Activated T-helper 2 cell treated with anti-CD3 and anti-CD28 coated beads, Interferon-gamma antibody, Interleukin-2, Interleukin-4, amounts not matched to agents 10 μg/mL and 5 μg/mL and 100 μg/mL, durations not matched to agents 14 hours and 24 hours and 36 hours (primary cell): ENCODE measurements at regions not wholly inside any gene's neighbourhood (a gene's known extent, or its start where the extent isn't known, plus 50 kb on each side); places are given as distances from the start of the nearest gene placed in this dataset.

Source experiments
- DNase-seq: peaks from one replicate; pipeline ENCODE4 v3.0.0; 2021; ENCODE audit warnings: low spot score
- H3K27ac Mint-ChIP-seq: one replicate; pipeline ENCODE4 v1.8.0; 2021; ENCODE audit warnings: mixed read lengths
- H3K27me3 Mint-ChIP-seq: one replicate; pipeline ENCODE4 v1.8.0; 2021; ENCODE audit warnings: low read depth, mixed read lengths
- H3K36me3 Mint-ChIP-seq: one replicate; pipeline ENCODE4 v1.8.0; 2021; ENCODE audit warnings: low read depth, mixed read lengths
- H3K4me1 Mint-ChIP-seq: one replicate; pipeline ENCODE4 v1.8.0; 2021; ENCODE audit warnings: low read depth, mixed read lengths
- H3K4me3 Mint-ChIP-seq: one replicate; pipeline ENCODE4 v1.8.0; 2021; ENCODE audit warnings: low read depth, mild to moderate bottlenecking, moderate library complexity, mixed read lengths
- H3K9me3 Mint-ChIP-seq: one replicate; pipeline ENCODE4 v1.8.0; 2021; ENCODE audit warnings: mixed read lengths
- intact Hi-C: fragments of 100-400 bp; cut with micrococcal nuclease; formaldehyde crosslinking; loops from one replicate; pipeline ENCODE4 v1.15.1; 2023

DNA sequence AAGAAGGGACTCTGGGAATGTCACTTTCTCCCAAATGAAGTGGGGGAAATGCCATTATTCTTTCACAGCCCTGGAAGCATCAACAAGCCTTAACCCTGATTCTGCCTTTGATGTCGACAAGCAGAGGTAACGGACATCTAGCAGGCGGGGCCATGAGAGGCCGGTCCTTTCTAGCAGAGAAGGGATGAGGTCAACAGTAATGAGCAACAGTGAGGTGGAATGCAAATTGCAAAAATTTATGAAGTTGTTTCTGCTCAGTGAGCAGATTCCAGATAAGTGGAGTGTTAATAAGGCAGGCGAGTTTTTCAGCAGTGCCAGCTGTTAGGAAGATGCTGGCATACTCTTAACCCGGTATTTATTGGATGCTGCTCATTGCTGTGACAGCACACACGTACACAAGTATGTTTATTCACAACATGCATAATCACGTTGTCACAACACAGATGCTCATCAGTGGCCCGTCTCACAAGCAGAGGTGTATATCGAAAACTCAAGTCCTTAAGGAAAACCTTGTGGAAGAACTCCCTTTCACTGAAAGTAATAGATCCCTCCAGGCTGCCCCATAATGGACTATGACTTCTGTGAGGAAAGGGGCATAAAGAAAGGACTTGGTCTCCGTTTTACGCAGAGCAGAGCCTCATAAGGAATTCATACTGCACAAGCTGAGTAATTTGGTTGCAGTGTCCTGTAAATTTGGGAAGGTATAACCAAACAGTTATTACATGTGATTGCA lies 329.0 kb downstream of the IGSF11 start:
- Mint-ChIP-seq H3K4me1 (no peaks in the 10 kb centered on the region), H3K27me3 (no peaks in the 10 kb centered on the region), H3K4me3 (no peak overlapping the region), H3K27ac (no peak overlapping the region), H3K9me3 (no peaks in the 10 kb centered on the region), H3K36me3 (no peaks in the 10 kb centered on the region)
- no peak for DNase-seq
- intact Hi-C loops, result no loop called here

DNA sequence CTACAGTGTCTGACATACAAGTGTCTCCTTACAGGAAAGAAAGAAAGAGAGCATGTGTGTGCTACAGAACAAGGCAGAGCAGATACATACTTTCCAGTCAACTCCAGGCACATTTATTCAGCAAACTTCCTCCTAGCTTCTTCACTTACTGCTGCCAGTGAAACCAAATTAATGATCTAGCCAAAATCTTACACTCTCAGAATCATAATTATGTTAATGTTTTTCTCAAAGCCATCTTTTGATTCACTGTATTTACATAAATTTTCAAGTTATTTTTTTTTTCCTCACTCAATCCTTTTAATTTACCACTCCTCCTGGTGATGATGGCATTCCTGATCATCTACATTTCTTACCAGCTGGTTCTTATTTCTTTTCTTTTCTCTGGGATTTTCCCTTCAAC lies 326.7 kb downstream of the IGSF11 start:
- intact Hi-C loops, result no loop called here
- DNase-seq, result no peak
- Mint-ChIP-seq H3K9me3 (no peaks in the 10 kb centered on the region), H3K27ac (no peak overlapping the region), H3K36me3 (no peaks in the 10 kb centered on the region), H3K27me3 (no peaks in the 10 kb centered on the region), H3K4me3 (no peak overlapping the region), H3K4me1 (no peaks in the 10 kb centered on the region)

DNA sequence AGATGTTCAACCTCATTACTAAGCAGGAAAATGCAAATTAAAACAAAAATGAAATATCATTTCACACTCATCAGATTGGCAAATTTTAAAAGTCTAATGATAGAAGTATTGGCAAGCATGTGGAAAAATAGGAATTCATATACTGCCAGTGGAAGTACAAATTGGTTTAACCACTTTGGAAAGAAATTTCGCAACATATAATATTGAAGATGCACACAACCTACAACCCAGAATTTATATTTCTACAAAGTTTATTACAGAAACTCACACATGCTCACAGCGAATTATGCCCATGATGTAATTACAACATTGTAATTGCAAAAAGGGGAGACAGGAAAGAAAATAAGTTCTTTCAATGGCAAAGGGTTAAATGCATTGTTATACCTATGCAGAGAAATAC lies 324.1 kb downstream of the IGSF11 start:
- Mint-ChIP-seq H3K36me3 (no peaks in the 10 kb centered on the region), H3K9me3 (no peaks in the 10 kb centered on the region), H3K4me3 (no peak overlapping the region), H3K27ac (no peak overlapping the region), H3K4me1 (no peaks in the 10 kb centered on the region), H3K27me3 (no peaks in the 10 kb centered on the region)
- intact Hi-C loops, result no loop called here
- no peak for DNase-seq

DNA sequence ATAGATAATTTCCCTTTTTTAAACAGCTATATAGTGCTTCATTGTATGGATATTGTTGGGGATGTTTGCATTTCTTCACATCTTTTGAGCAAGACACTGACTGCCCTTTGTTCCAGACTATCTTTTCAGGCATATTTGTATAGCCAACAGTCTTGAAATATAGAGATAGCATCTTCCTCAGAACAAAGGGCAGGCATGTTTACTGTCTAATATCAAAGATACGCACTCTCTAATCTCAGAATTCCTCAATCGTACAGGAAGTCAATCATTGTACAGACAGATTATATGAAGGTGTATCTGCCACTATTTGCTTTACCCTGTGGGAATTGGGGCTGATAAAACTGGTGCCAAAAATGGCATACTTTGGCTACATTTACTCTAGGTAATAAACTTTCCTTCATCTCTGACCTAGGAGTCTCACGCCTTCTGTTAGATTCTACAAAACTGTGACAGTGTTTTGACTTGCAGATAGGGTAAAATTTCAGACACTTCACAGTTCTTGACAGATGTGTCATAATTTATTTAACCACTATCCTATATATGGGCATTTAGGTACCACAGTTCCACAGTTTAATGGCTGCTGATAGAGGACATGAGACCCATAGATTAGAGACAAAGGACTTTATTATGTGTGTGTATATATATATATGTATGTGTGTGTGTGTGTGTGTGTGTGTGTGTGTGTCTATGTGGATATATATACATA lies 321.0 kb downstream of the IGSF11 start:
- no peak overlapping the region for H3K27ac Mint-ChIP-seq
- no peaks in the 10 kb centered on the region for H3K27me3 Mint-ChIP-seq
- no peaks in the 10 kb centered on the region for H3K36me3 Mint-ChIP-seq
- H3K9me3 Mint-ChIP-seq, result no peaks in the 10 kb centered on the region
- H3K4me3 Mint-ChIP-seq, result no peak overlapping the region
- intact Hi-C loops, result no loop called here
- no peak for DNase-seq
- H3K4me1 Mint-ChIP-seq, result no peaks in the 10 kb centered on the region

DNA sequence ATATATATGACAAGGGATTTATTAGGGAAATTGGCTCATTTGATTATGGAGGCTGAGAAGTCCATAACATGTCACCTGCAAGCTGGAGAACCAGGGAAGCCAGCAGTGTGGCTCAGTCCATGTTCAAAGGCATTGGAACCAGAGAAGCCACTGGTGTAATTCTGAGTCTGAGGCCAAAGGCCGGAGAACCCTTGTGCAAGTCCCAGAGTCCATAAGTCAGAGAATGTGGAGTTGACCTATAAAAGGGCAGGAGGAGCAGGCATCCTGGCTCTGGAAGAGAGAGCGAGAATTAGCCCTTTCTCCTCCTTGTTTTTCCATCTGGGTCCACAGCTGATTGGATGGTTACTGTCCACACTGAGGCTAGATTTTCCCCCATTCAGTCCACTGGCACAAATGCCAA lies 319.8 kb downstream of the IGSF11 start:
- Mint-ChIP-seq H3K4me3 (no peak overlapping the region), H3K9me3 (peaks cover 7% of the 10 kb centered on the region), H3K27me3 (no peaks in the 10 kb centered on the region), H3K36me3 (no peaks in the 10 kb centered on the region), H3K27ac (no peak overlapping the region), H3K4me1 (no peaks in the 10 kb centered on the region)
- intact Hi-C loops, result no loop called here
- DNase-seq, result no peak

DNA sequence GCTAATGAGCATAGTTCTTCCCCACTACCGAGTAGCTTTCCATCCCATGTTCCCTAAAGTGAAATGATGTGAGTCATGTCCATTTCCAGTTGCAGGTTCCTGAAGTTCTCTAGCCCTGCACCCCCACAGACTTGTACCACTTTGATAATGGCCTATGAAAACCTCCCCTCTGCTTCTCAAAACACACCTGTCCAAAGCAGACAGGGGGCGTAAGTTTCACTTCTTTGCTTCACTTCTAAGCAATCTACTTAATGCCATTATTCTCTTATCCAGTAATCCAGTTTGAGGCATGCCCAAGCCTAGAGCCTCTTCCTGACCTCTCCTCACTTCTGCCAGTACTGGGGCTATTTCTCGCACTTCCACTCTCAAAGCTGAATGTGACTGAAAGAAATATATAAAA lies 305.1 kb downstream of the IGSF11 start:
- DNase-seq, result no peak
- Mint-ChIP-seq H3K9me3 (no peaks in the 10 kb centered on the region), H3K4me1 (no peaks in the 10 kb centered on the region), H3K4me3 (no peak overlapping the region), H3K36me3 (no peaks in the 10 kb centered on the region), H3K27me3 (no peaks in the 10 kb centered on the region), H3K27ac (no peak overlapping the region)
- intact Hi-C loops, result no loop called here

DNA sequence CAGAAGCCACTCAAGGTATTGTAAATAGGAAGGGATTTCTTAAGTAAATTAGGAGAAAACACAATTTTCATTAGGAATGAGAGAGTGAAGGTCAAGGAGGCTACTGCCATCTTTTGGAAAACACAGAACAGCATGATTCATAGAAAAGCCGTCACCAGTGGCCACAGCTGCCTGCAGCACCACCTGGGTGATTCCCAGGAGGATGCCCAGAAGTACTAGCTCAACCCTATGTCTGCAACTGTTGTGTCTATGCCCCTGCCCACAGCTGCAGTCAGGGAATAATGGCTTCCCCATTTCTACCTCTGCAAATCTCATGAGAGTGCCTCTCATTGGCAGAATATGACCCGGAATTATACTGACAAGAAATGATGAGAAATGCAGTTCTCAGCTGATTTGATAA lies 300.0 kb downstream of the IGSF11 start:
- H3K27me3 Mint-ChIP-seq, result no peaks in the 10 kb centered on the region
- no peak for DNase-seq
- H3K9me3 Mint-ChIP-seq, result peaks cover 4% of the 10 kb centered on the region
- no peaks in the 10 kb centered on the region for H3K4me1 Mint-ChIP-seq
- no peak overlapping the region for H3K4me3 Mint-ChIP-seq
- intact Hi-C loops, result no loop called here
- H3K36me3 Mint-ChIP-seq, result no peaks in the 10 kb centered on the region
- H3K27ac Mint-ChIP-seq, result no peak overlapping the region

DNA sequence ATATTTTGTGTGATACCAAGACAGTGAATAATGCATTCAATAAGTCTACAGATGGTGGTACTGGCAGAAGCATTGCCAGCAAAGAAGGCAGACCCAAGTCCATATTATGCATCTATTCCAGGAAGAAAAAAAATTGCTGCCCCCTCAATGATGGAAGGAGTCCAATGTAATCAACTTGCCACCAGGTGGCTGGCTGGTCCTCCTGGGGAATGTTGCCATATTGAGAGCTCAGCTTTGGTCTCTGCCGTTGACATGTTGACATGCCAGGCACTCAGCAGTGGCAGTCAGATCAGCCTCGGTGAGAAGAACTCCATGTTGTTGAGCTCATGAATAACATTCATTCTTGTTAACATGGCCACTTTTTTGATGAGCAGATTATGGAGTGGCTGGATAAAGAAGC lies 298.5 kb downstream of the IGSF11 start:
- DNase-seq, result no peak
- Mint-ChIP-seq H3K27ac (no peak overlapping the region), H3K27me3 (no peaks in the 10 kb centered on the region), H3K4me3 (no peak overlapping the region), H3K4me1 (no peaks in the 10 kb centered on the region), H3K36me3 (no peaks in the 10 kb centered on the region), H3K9me3 (peaks cover 4% of the 10 kb centered on the region)
- intact Hi-C loops, result no loop called here

DNA sequence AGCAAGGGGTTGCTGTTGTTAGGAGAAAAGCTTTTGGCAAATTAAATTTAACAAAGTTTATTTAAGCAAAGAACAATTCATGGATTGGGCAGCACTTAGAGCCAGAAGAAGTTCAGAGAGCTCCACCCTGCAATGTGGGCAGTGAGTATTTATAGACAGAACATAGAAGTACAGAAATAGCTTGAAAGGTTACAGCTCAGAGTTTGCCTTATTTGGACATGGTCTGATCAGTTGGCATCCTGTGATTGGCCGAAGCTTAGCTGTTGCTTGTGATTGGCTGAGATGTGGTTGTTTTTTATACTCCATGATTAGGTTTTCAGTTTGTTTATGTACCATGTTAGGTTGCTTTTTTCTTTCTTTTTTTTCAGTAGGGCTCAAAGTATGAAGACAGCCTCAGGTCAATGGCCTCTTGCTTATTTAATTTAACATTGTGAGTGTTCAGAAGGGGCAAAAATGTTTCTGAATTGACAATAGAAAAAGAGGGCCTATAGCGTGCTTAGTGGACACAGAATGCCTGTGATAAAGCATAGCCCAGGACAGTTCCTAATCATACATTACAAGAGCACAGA lies 293.8 kb downstream of the IGSF11 start:
- H3K4me3 Mint-ChIP-seq, result no peak overlapping the region
- H3K27ac Mint-ChIP-seq, result no peak overlapping the region
- DNase-seq, result no peak
- peaks cover 4% of the 10 kb centered on the region for H3K9me3 Mint-ChIP-seq
- H3K36me3 Mint-ChIP-seq, result no peaks in the 10 kb centered on the region
- no peaks in the 10 kb centered on the region for H3K4me1 Mint-ChIP-seq
- intact Hi-C loops, result no loop called here
- H3K27me3 Mint-ChIP-seq, result no peaks in the 10 kb centered on the region

DNA sequence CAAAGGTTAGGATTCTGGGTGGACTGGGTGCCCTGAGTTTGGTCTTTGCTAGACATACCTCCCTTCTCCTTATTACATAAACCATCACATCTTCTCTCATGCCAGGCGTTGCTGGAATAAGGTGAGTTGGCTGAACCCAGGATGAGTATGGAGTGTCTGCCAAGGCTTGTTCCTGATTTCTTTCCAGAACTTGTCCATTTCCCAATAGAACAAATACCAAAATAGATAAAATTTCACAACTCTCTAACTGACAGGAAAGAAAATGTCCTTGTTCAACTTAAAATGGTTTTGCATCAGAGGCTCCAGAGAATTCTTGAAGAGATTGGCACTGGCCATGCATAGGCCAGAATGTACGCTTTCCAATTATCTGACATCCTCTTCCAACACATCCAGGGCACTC lies 291.9 kb downstream of the IGSF11 start:
- DNase-seq, result no peak
- Mint-ChIP-seq H3K27me3 (no peaks in the 10 kb centered on the region), H3K4me3 (no peak overlapping the region), H3K27ac (no peak overlapping the region), H3K36me3 (no peaks in the 10 kb centered on the region), H3K4me1 (no peaks in the 10 kb centered on the region), H3K9me3 (peaks cover 4% of the 10 kb centered on the region)
- intact Hi-C loops, result no loop called here

DNA sequence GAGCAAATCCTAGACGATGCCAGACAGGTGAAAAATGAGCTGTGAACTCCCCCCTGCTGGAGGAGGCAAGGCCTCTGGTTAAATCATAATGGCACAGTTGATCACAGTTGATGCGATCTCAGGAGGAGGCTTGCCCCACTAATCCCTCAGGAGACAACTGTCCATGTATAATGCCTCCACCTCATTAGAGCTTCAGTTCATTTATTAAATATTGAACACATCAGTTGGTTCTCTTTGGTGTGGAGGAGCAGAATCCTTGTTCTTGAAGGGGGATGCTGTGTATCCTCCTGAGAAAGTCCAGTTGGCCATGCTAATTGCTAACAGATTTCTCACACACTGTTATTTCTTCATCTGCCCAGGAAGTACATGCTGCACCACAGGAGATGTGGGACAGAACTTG lies 290.5 kb downstream of the IGSF11 start:
- Mint-ChIP-seq H3K27me3 (no peaks in the 10 kb centered on the region), H3K36me3 (no peaks in the 10 kb centered on the region), H3K9me3 (peaks cover 4% of the 10 kb centered on the region), H3K4me3 (no peak overlapping the region), H3K27ac (no peak overlapping the region), H3K4me1 (no peaks in the 10 kb centered on the region)
- no peak for DNase-seq
- intact Hi-C loops, result no loop called here

DNA sequence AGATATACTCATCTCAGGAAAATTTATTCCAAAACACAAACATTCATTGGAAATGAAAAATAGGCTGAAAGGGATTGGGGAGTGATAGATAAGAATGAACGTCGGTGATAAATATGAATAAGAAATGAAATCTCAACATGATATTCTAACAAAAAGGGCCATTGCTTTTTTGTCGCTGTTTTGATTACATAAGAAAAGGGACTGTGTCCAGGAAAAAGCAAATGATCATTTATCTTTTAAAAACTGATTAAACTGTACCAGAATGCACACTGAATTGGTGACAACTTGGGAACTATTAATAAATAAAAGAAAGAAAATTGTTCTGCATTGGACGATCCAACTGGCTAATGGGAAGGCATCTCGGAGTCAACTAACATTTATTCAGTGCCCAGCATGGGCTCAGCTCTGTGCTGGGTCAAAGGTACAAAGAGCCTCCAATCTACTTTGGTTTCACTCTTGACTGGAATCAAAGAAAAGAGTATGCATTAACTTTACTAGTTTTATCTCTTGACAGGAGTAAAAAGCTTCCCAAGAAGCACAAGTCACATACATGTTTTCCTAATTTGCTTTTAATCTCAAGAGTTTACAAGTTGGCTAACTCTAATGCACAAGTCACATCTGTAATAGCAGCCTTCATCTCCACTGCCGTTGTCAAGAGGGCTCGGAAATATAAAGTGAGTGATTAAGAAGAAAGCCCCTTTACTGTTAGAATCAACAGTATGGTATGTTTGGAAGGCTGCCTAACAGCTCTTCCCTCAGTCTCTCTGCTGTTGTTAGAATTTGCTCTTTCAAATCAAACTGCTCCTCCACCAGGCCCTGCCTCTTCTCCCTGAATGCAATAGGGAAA lies 280.0 kb downstream of the IGSF11 start:
- no peaks in the 10 kb centered on the region for H3K4me1 Mint-ChIP-seq
- H3K36me3 Mint-ChIP-seq, result no peaks in the 10 kb centered on the region
- no peak overlapping the region for H3K4me3 Mint-ChIP-seq
- DNase-seq, result no peak
- no peaks in the 10 kb centered on the region for H3K9me3 Mint-ChIP-seq
- H3K27ac Mint-ChIP-seq, result no peak overlapping the region
- intact Hi-C loops, result no loop called here
- no peaks in the 10 kb centered on the region for H3K27me3 Mint-ChIP-seq
